HepG2 (cell line): ENCODE measurements at regions not wholly inside any gene's neighbourhood (a gene's known extent, or its start where the extent isn't known, plus 50 kb on each side); places are given as distances from the start of the nearest gene placed in this dataset.

ENCODE experiments used
- ATAC-seq: fragments of 200-7000 bp; cut with Tn5 transposase; 3 replicates; pipeline ENCODE4 v1.9.1; 2020; ENCODE audit warnings: mild to moderate bottlenecking, moderate library complexity
- BruUV-seq: library from RNA; stranded (reverse); fragments of 400-500 nt; replicated peaks from 2 replicates; lab custom pipeline; 2021; lab: Mats Ljungman, UMichigan
- CTCF ChIA-PET: fragments of 300-600 bp; formaldehyde crosslinking; extraction: SDS; loops from one replicate; lab custom pipeline; 2021; ENCODE audit warnings: low total read pairs, inconsistent platforms, low intra/inter-chr PET ratio; lab: Yijun Ruan, JAX
- POLR2A ChIA-PET: fragments of 350-600 bp; sonication (Branson Sonifier 250); formaldehyde crosslinking; loops from one replicate; lab custom pipeline; 2020; ENCODE audit warnings: antibody characterized with exemption, inconsistent platforms; lab: Yijun Ruan, JAX
- DNase-seq: peaks from one replicate; pipeline ENCODE4 v3.0.0-alpha.2; 2015; ENCODE audit warnings: low spot score
- FAIRE-seq: peaks from 3 replicates; lab custom pipeline; 2011; peaks lifted over from hg19 to GRCh38; lab: Jason Lieb, UNC
- H2AFZ ChIP-seq: one replicate; pipeline ENCODE4 v1.6.1; 2011; ENCODE audit warnings: low read length, inconsistent platforms
- H3K27ac ChIP-seq: fragments of 300-600 bp; 3 replicates; pipeline ENCODE4 v1.8.0; 2011; ENCODE audit warnings: mixed run types, mild to moderate bottlenecking, mixed read lengths, low read length, inconsistent platforms; ENCODE audit not compliant: insufficient read depth; ENCODE audit errors: extremely low read length
- H3K27me3 ChIP-seq, 2 experiments: fragments of 200-600 bp in 1 of 2; 2 replicates in 1 of 2; 3 replicates in 1 of 2; pipeline versions ENCODE4 v1.6.0 to v1.8.0; 2011; ENCODE audit warnings: low read length in 2 of 2, mild to moderate bottlenecking in 2 of 2, moderate library complexity in 2 of 2, inconsistent platforms in 1 of 2; ENCODE audit not compliant: insufficient read depth in 2 of 2, control insufficient read depth in 1 of 2
- H3K36me3 ChIP-seq, 2 experiments: fragments of 200-600 bp in 1 of 2; replicated peaks in 1 of 2; 2 replicates in 1 of 2; 3 replicates in 1 of 2; pipeline versions ENCODE4 v1.5.1 to v1.8.0; 2011; ENCODE audit warnings: low read length in 2 of 2, inconsistent platforms in 1 of 2; ENCODE audit not compliant: insufficient read depth in 2 of 2, control insufficient read depth in 1 of 2
- H3K4me1 ChIP-seq: 2 replicates; pipeline ENCODE4 v1.5.1; 2012; ENCODE audit warnings: low read length, inconsistent platforms; ENCODE audit not compliant: insufficient read depth
- H3K4me2 ChIP-seq: 2 replicates; pipeline ENCODE4 v1.6.0; 2011; ENCODE audit warnings: low read depth, low read length, inconsistent platforms
- H3K4me3 ChIP-seq, 3 experiments: fragments of 200-600 bp in 1 of 3; sonication (generic), shearing (Covaris generic) in 1 of 3; replicated peaks in 1 of 3; 2 replicates each; pipeline ENCODE4 v1.5.1; 2011 to 2016; ENCODE audit warnings: low read length in 3 of 3, inconsistent platforms in 2 of 3, low read depth in 2 of 3, mild to moderate bottlenecking in 2 of 3, control low read depth in 1 of 3, mixed read lengths in 1 of 3; ENCODE audit not compliant: insufficient read depth in 1 of 3
- H3K79me2 ChIP-seq: one replicate; pipeline ENCODE4 v1.6.1; 2011; ENCODE audit warnings: low read length, inconsistent platforms; ENCODE audit not compliant: insufficient read depth
- H3K9ac ChIP-seq: 2 replicates; pipeline ENCODE4 v1.6.0; 2011; ENCODE audit warnings: mild to moderate bottlenecking, low read depth, low read length, inconsistent platforms; ENCODE audit not compliant: insufficient read depth
- H3K9me3 ChIP-seq: 2 replicates; pipeline ENCODE4 v1.5.1; 2012; ENCODE audit warnings: mild to moderate bottlenecking, low read length
- H4K20me1 ChIP-seq: 2 replicates; pipeline ENCODE4 v1.6.0; 2011; ENCODE audit warnings: inconsistent platforms, mild to moderate bottlenecking, low read length, moderate library complexity; ENCODE audit not compliant: insufficient read depth
- GPBP1L1 ChIP-seq: sonication (generic); formaldehyde crosslinking; IDR thresholded peaks from 2 replicates; pipeline ENCODE4 v1.5.0; 2020; ENCODE audit warnings: mild to moderate bottlenecking, missing genetic modification reagents
- IRF2 ChIP-seq: IDR thresholded peaks from 2 replicates; pipeline ENCODE4 v1.6.1; 2018; ENCODE audit warnings: missing genetic modification reagents, missing compliant biosample characterization
- KIAA2018 ChIP-seq: sonication (generic); formaldehyde crosslinking; IDR thresholded peaks from 2 replicates; pipeline ENCODE4 v1.5.0; 2020; ENCODE audit warnings: mild to moderate bottlenecking, missing genetic modification reagents, borderline replicate concordance
- KLF16 ChIP-seq, 2 experiments: sonication (generic) in 1 of 2; formaldehyde crosslinking in 1 of 2; IDR thresholded peaks; 2 replicates each; pipeline versions ENCODE4 v1.6.1 to v1.8.0; 2016 to 2023; ENCODE audit warnings: missing genetic modification reagents in 2 of 2, missing compliant biosample characterization in 1 of 2
- NFAT5 ChIP-seq: sonication (generic); formaldehyde crosslinking; IDR thresholded peaks from 2 replicates; pipeline ENCODE4 v1.4.0; 2020; ENCODE audit warnings: missing genetic modification reagents
- NR2C2 ChIP-seq: sonication (generic); formaldehyde crosslinking; IDR thresholded peaks from 2 replicates; pipeline ENCODE4 v1.4.0; 2020; ENCODE audit warnings: missing genetic modification reagents, mild to moderate bottlenecking, moderate library complexity, borderline replicate concordance
- POGK ChIP-seq: sonication (generic); formaldehyde crosslinking; conservative IDR thresholded peaks from 2 replicates; pipeline ENCODE4 v1.8.0; 2022; ENCODE audit warnings: mild to moderate bottlenecking, moderate library complexity, missing genetic modification reagents
- SNAPC2 ChIP-seq: sonication (generic); formaldehyde crosslinking; IDR thresholded peaks from 2 replicates; pipeline ENCODE4 v1.8.1; 2022; ENCODE audit warnings: mild to moderate bottlenecking, missing genetic modification reagents
- WGBS: methylation state at CpG from one replicate; pipeline ENCODE4 v1.1.6; 2017; ENCODE audit warnings: low lambda C conversion rate; 5-methylcytosine and 5-hydroxymethylcytosine counted together
- in situ Hi-C: cut with HindIII; loops from 2 replicates; pipeline ENCODE4 v1.10.0; 2017; ENCODE audit warnings: low pct_unique_long_range_greater_than_20kb; ENCODE audit not compliant: extremely low pct_ligation_motif_present
- intact Hi-C: fragments of 100-400 bp; cut with micrococcal nuclease; formaldehyde crosslinking; loops from one replicate; pipeline ENCODE4 v1.10.0; 2022; ENCODE audit not compliant: unreplicated experiment

GRCh38 chr13:103403814-103404213 is 337.6 kb upstream of the SLC10A2 start:
- Histone ChIP-seq H3K27me3 (no peaks in the 10 kb centered on the region; a peak in 1 of 5 replicates), H2AFZ (no peak overlapping the region), H4K20me1 (no peaks in the 10 kb centered on the region), H3K79me2 (no peaks in the 10 kb centered on the region), H3K27ac (no peak overlapping the region), H3K4me1 (no peaks in the 10 kb centered on the region), H3K9ac (no peak overlapping the region), H3K9me3 (peaks cover 55% of the 10 kb centered on the region), H3K36me3 (no peaks in the 10 kb centered on the region), H3K4me2 (no peak overlapping the region), H3K4me3 (no peak overlapping the region)
- CTCF ChIA-PET: no interaction called here
- BruUV-seq: no TSS peak
- in situ Hi-C loops (no loop called here), intact Hi-C loops (no loop called here)
- ATAC-seq (no peak), DNase-seq (no peak), FAIRE-seq (no peak)
- 8% methylated on average over 1 of the region's 1 CpG for WGBS
- POLR2A ChIA-PET: no interaction called here
- TF ChIP-seq IRF2 (CRISPR knock-in tag): no peak
- TF ChIP-seq KLF16 (CRISPR knock-in tag; IDR thresholded peaks at IDR 0.05): no peak
- no peak for TF ChIP-seq GPBP1L1 (CRISPR knock-in tag)
- no peak for TF ChIP-seq NFAT5
- no peak for TF ChIP-seq NR2C2 (CRISPR knock-in tag)
- no peak for TF ChIP-seq SNAPC2 (CRISPR knock-in tag)
- no peak for TF ChIP-seq KIAA2018
- TF ChIP-seq POGK (CRISPR knock-in tag): no peak
